SU-DHL-6 (cell line): ENCODE measurements at regions not wholly inside any gene's neighbourhood (a gene's known extent, or its start where the extent isn't known, plus 50 kb on each side); places are given as distances from the start of the nearest gene placed in this dataset.

Experiments used
- CTCF ChIP-seq: fragments of 200-600 bp; sonication (generic); IDR thresholded peaks from one replicate; pipeline ENCODE4 v1.5.1; 2017; ENCODE audit warnings: antibody characterized with exemption, mild to moderate bottlenecking, low read length, moderate library complexity; ENCODE audit not compliant: insufficient read depth, poor library complexity, severe bottlenecking
- EZH2phosphoT487 ChIP-seq: fragments of 200-600 bp; sonication (generic), shearing (Covaris generic); conservative IDR thresholded peaks from 2 replicates; pipeline ENCODE4 v1.6.1; 2018; ENCODE audit warnings: mild to moderate bottlenecking, antibody characterized with exemption, low read length, moderate library complexity, mixed read lengths

GRCh38 chr17:36679815-36680467 lies 78.6 kb downstream of the MRM1 start:
- TF ChIP-seq CTCF (no peak), EZH2phosphoT487 (no peak)
